GM10266 (cell line): ENCODE measurements at regions not wholly inside any gene's neighbourhood (a gene's known extent, or its start where the extent isn't known, plus 50 kb on each side); places are given as distances from the start of the nearest gene placed in this dataset.

Source experiments
- DNase-seq: peaks from one replicate; pipeline ENCODE4 v3.0.0; 2012; ENCODE audit errors: extremely low spot score
- CTCF ChIP-seq: IDR thresholded peaks from 2 replicates; pipeline ENCODE4 v1.5.1; 2012; ENCODE audit warnings: mild to moderate bottlenecking, low read depth; ENCODE audit not compliant: control insufficient read depth, insufficient read depth; ENCODE audit errors: missing control alignments

DNA sequence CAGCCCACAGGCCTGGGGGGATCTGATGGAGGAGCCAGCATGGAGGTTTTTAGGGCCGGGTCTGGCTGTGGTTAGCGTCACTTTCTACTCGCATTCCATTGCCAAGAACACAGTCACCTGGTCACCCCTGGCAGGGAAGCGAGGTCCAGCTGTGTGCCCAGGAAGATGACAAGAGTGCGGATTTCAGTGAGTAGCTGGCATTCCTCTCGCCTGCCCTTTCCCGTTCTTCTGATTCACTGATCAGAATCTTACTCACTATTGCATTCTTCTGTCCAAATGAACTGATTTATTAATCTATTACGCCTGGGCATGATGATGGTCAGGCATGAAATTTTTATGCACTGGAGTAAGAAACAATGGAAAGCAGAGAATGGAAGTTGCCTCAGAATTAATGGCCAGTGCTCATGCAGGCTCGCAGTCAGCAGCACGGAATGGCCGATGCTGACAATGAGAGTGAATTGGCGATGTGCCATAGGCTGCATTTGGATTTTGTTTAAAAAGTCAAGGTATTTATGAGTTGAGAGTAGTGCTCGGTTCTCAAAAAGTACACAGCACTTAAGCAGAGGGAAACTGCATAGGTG is 76.4 kb upstream of the MGAT5 start:
- DNase-seq, result no peak
- no peak for TF ChIP-seq CTCF

- no peak for DNase-seq
- no peak for TF ChIP-seq CTCF
Observed at GRCh38 chr2:134178138-134178877, 75.6 kb upstream of the MGAT5 start.

GRCh38 chr2:134181219-134181618 is 72.7 kb upstream of the MGAT5 start:
- no peak for TF ChIP-seq CTCF
- peak; percentile 62 for DNase-seq

DNA sequence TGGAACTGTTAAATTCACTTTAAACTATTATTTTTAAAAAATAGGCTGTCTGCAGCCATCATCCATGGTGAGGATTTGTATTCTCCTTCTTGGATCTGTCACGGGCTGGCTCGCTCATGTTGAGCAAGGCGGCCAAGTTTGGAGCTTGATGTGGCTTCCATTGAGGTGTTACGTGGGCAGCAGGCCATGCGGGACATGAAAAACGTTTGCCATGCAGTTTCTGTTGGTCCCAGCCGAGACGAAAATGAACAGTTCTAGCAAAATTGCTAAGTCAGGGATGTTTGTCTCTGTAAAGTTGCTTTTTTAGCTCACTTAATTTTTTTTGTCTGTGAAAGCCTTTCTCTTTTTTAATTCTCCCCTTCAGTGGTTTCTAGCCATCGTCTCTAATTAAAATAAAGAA is 70.2 kb upstream of the MGAT5 start:
- no peak for TF ChIP-seq CTCF
- no peak for DNase-seq

GRCh38 chr2:134185639-134186038 is 68.2 kb upstream of the MGAT5 start:
- DNase-seq, result no peak
- TF ChIP-seq CTCF, result no peak

- no peak for DNase-seq
- no peak for TF ChIP-seq CTCF
Observed at GRCh38 chr2:134189009-134189720, 64.7 kb upstream of the MGAT5 start.
